K562 (cell line): ENCODE measurements at regions not wholly inside any gene's neighbourhood (a gene's known extent, or its start where the extent isn't known, plus 50 kb on each side); places are given as distances from the start of the nearest gene placed in this dataset.
A peak's percentile ranks its signal among the peaks of the same experiment; 100 is the strongest.

Experiments used
- ATF1 ChIP-seq, 2 experiments: fragments of 450-650 bp in 1 of 2; IDR thresholded peaks; 2 replicates each; pipeline ENCODE4 v1.6.1; 2016; ENCODE audit warnings: missing compliant biosample characterization in 1 of 2, missing genetic modification characterization in 1 of 2
- CUX1 ChIP-seq: fragments of 200-800 bp; sonication (Bioruptor generic); IDR thresholded peaks from 2 replicates; pipeline ENCODE4 v1.6.1; 2016; ENCODE audit warnings: missing genetic modification characterization, missing compliant biosample characterization
- ELF2 ChIP-seq: fragments of 250-450 bp; sonication (Bioruptor Pico); IDR thresholded peaks from 2 replicates; pipeline ENCODE4 v1.5.0; 2021; ENCODE audit warnings: mild to moderate bottlenecking
- ESRRB ChIP-seq: fragments of 250-450 bp; sonication (Bioruptor Pico); IDR thresholded peaks from 2 replicates; pipeline ENCODE4 v1.5.0; 2020; ENCODE audit warnings: mild to moderate bottlenecking, moderate library complexity, borderline replicate concordance
- LEF1 ChIP-seq: fragments of 450-650 bp; IDR thresholded peaks from 2 replicates; pipeline ENCODE4 v1.6.1; 2016; ENCODE audit warnings: mild to moderate bottlenecking
- MBD2 ChIP-seq: sonication (generic); IDR thresholded peaks from 2 replicates; pipeline ENCODE4 v1.6.1; 2016; ENCODE audit warnings: low read depth, borderline replicate concordance
- NBN ChIP-seq: fragments of 450-650 bp; IDR thresholded peaks from 2 replicates; pipeline ENCODE4 v1.6.1; 2016; ENCODE audit warnings: low read depth, mild to moderate bottlenecking
- NCOR1 ChIP-seq: fragments of 450-650 bp; IDR thresholded peaks from 2 replicates; pipeline ENCODE4 v1.6.1; 2016; ENCODE audit warnings: mild to moderate bottlenecking, moderate library complexity
- NFYB ChIP-seq: IDR thresholded peaks from 2 replicates; pipeline ENCODE4 v1.6.1; 2011; ENCODE audit warnings: mild to moderate bottlenecking, moderate library complexity; ENCODE audit not compliant: insufficient read length; ENCODE audit errors: extremely low read depth
- PML ChIP-seq: IDR thresholded peaks from 2 replicates; pipeline ENCODE4 v1.6.1; 2012; ENCODE audit warnings: low read length, inconsistent platforms
- POLR2AphosphoS2 ChIP-seq: IDR thresholded peaks from 2 replicates; pipeline ENCODE4 v1.6.1; 2012; ENCODE audit warnings: low read length, improper control_type of control experiment
- RBM22 ChIP-seq: fragments of 200-400 bp; formaldehyde crosslinking; IDR thresholded peaks from 2 replicates; pipeline ENCODE4 v1.6.1; 2018; ENCODE audit warnings: low read length, low read depth; ENCODE audit not compliant: poor library complexity, severe bottlenecking
- RHOXF2B ChIP-seq: fragments of 250-450 bp; sonication (Bioruptor Pico); conservative IDR thresholded peaks from 2 replicates; pipeline ENCODE4 v1.5.1; 2021
- SMARCE1 ChIP-seq: fragments of 450-650 bp; IDR thresholded peaks from 2 replicates; pipeline ENCODE4 v1.7.1; 2016; ENCODE audit warnings: mild to moderate bottlenecking
- ZFPM2 ChIP-seq: fragments of 250-450 bp; sonication (Bioruptor Pico); IDR thresholded peaks from 2 replicates; pipeline ENCODE4 v1.5.1; 2022; ENCODE audit warnings: mild to moderate bottlenecking
- ZNF277 ChIP-seq: fragments of 250-450 bp; sonication (Bioruptor Pico); IDR thresholded peaks from 2 replicates; pipeline ENCODE4 v1.8.0; 2022; ENCODE audit warnings: inconsistent platforms, mild to moderate bottlenecking, moderate library complexity, borderline replicate concordance
- ZNF589 ChIP-seq: fragments of 200-800 bp; sonication (Bioruptor generic); IDR thresholded peaks from 2 replicates; pipeline ENCODE4 v1.6.1; 2016; ENCODE audit warnings: low read depth, missing genetic modification characterization, missing compliant biosample characterization

- TF ChIP-seq NCOR1 (0 out of 2 replicates have a peak, but pooled peaks have one; percentile 34), ESRRB (CRISPR knock-in tag) (no peak), RBM22 (no peak), ZNF277 (CRISPR knock-in tag) (no peak), ELF2 (no peak), CUX1 (CRISPR knock-in tag) (no peak), ATF1 (CRISPR knock-in tag; IDR thresholded peaks at IDR 0.05) (no peak), ATF1 (tag; IDR thresholded peaks at IDR 0.05) (no peak), LEF1 (peak; percentile 57; the same call in 1 of the 2 replicates), POLR2AphosphoS2 (no peak), SMARCE1 (peak; percentile 73), ZFPM2 (CRISPR knock-in tag) (no peak), RHOXF2B (no peak), NFYB (no peak), PML (peak; percentile 53; the same call in 1 of the 2 replicates), ZNF589 (CRISPR knock-in tag) (no peak), MBD2 (no peak), NBN (no peak)
These were observed 107.1 kb upstream of the INTU start (continued) for GRCh38 chr4:127525608-127526007.
